Gastroesophageal sphincter (tissue), 3 donors: ENCODE measurements at regions not wholly inside any gene's neighbourhood (a gene's known extent, or its start where the extent isn't known, plus 50 kb on each side); places are given as distances from the start of the nearest gene placed in this dataset.

Experiments
- EP300 ChIP-seq: sonication (generic); formaldehyde crosslinking; IDR thresholded peaks from one replicate; pipeline ENCODE4 v1.6.1; 2017; ENCODE audit warnings: antibody characterized with exemption, mild to moderate bottlenecking
- POLR2A ChIP-seq, 2 donors: fragments of 450-650 bp; IDR thresholded peaks; one replicate each; pipeline ENCODE4 v1.6.1; 2017; ENCODE audit warnings: antibody characterized with exemption in 2 of 2, mild to moderate bottlenecking in 2 of 2, moderate library complexity in 1 of 2
- POLR2AphosphoS5 ChIP-seq: sonication (generic); formaldehyde crosslinking; IDR thresholded peaks from one replicate; pipeline ENCODE4 v1.6.1; 2017; ENCODE audit warnings: antibody characterized with exemption
- TF ChIP-seq, protein P1 (sequence below), 4 experiments: fragments of 200-600 bp in 2 of 4; fragments of 450-650 bp in 2 of 4; sonication (generic) in 1 of 4; IDR thresholded peaks; one replicate each; pipeline ENCODE4 v1.5.1; 2017 to 2019; ENCODE audit warnings: antibody characterized with exemption in 4 of 4, mild to moderate bottlenecking in 2 of 4, moderate library complexity in 2 of 4

DNA sequence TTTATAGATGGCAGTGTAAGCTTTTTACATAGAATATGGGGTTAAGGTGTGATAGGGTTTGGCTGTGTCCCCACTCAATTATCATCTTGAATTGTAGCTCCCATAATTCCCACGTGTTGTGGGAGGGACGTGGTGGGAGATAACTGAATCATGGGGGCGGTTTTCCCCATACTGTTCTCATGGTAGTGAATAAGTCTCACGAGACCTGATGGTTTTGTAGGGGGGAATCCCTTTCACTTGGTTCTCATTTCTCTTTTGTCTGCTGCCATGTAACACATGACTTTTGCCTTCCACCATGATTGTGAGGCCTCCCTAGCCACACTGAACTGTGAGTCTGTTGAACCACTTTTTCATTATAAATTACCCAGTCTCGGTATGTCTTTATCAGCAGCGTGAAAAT lies 290.3 kb upstream of the B3GALT2 start:
- TF ChIP-seq, protein P1, sequence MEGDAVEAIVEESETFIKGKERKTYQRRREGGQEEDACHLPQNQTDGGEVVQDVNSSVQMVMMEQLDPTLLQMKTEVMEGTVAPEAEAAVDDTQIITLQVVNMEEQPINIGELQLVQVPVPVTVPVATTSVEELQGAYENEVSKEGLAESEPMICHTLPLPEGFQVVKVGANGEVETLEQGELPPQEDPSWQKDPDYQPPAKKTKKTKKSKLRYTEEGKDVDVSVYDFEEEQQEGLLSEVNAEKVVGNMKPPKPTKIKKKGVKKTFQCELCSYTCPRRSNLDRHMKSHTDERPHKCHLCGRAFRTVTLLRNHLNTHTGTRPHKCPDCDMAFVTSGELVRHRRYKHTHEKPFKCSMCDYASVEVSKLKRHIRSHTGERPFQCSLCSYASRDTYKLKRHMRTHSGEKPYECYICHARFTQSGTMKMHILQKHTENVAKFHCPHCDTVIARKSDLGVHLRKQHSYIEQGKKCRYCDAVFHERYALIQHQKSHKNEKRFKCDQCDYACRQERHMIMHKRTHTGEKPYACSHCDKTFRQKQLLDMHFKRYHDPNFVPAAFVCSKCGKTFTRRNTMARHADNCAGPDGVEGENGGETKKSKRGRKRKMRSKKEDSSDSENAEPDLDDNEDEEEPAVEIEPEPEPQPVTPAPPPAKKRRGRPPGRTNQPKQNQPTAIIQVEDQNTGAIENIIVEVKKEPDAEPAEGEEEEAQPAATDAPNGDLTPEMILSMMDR (IDR thresholded peaks at IDR 0.05): no peak
- TF ChIP-seq POLR2A (IDR thresholded peaks at IDR 0.05) (no peak), POLR2AphosphoS5 (no peak), EP300 (no peak)
